Tibial nerve (tissue), 4 donors: ENCODE measurements at regions not wholly inside any gene's neighbourhood (a gene's known extent, or its start where the extent isn't known, plus 50 kb on each side); places are given as distances from the start of the nearest gene placed in this dataset.

ENCODE experiments used
- EP300 ChIP-seq, 2 donors: sonication (generic); formaldehyde crosslinking; IDR thresholded peaks; one replicate each; pipeline ENCODE4 v1.6.1; 2017; ENCODE audit warnings: antibody characterized with exemption in 2 of 2, mild to moderate bottlenecking in 1 of 2
- TF ChIP-seq, protein P1 (sequence below), 5 experiments: fragments of 200-600 bp in 3 of 5; fragments of 450-650 bp in 2 of 5; sonication (generic) in 3 of 5; IDR thresholded peaks; one replicate each; pipeline ENCODE4 v1.5.1; 2016 to 2019; ENCODE audit warnings: antibody characterized with exemption in 5 of 5, mild to moderate bottlenecking in 3 of 5, moderate library complexity in 2 of 5

DNA sequence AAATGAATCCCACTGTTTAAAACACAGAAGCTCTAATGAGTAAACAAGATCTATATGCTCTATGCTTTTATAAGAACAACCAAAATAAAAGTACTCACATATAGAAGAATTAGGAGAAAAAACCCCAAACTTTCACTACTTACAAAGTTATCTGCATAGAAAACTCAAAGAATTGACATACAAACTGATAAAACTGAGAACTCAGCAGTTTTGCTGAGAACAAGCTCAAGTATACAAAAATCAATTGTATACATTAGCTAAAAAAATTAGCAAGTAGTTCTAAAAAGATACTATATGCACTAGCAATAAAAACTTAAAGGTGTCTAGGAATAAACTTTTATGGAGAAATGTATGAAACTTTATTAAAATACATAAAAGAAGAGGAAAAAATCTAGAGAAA, 186.2 kb upstream of the KAZN start:
- TF ChIP-seq EP300 (IDR thresholded peaks at IDR 0.05): no peak
- TF ChIP-seq, protein P1, sequence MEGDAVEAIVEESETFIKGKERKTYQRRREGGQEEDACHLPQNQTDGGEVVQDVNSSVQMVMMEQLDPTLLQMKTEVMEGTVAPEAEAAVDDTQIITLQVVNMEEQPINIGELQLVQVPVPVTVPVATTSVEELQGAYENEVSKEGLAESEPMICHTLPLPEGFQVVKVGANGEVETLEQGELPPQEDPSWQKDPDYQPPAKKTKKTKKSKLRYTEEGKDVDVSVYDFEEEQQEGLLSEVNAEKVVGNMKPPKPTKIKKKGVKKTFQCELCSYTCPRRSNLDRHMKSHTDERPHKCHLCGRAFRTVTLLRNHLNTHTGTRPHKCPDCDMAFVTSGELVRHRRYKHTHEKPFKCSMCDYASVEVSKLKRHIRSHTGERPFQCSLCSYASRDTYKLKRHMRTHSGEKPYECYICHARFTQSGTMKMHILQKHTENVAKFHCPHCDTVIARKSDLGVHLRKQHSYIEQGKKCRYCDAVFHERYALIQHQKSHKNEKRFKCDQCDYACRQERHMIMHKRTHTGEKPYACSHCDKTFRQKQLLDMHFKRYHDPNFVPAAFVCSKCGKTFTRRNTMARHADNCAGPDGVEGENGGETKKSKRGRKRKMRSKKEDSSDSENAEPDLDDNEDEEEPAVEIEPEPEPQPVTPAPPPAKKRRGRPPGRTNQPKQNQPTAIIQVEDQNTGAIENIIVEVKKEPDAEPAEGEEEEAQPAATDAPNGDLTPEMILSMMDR (IDR thresholded peaks at IDR 0.05): no peak
